Stimulated activated CD4-positive, alpha-beta T cell treated with anti-CD3 and anti-CD28 coated beads, TNF-alpha, amount 100 ng/mL, for 48 hours (primary cell): ENCODE measurements at regions not wholly inside any gene's neighbourhood (a gene's known extent, or its start where the extent isn't known, plus 50 kb on each side); places are given as distances from the start of the nearest gene placed in this dataset.

Experiments
- DNase-seq, 3 donors: peaks; one replicate each; pipeline ENCODE4 v3.0.0-alpha.2; 2020; ENCODE audit warnings: low read depth in 3 of 3

DNA sequence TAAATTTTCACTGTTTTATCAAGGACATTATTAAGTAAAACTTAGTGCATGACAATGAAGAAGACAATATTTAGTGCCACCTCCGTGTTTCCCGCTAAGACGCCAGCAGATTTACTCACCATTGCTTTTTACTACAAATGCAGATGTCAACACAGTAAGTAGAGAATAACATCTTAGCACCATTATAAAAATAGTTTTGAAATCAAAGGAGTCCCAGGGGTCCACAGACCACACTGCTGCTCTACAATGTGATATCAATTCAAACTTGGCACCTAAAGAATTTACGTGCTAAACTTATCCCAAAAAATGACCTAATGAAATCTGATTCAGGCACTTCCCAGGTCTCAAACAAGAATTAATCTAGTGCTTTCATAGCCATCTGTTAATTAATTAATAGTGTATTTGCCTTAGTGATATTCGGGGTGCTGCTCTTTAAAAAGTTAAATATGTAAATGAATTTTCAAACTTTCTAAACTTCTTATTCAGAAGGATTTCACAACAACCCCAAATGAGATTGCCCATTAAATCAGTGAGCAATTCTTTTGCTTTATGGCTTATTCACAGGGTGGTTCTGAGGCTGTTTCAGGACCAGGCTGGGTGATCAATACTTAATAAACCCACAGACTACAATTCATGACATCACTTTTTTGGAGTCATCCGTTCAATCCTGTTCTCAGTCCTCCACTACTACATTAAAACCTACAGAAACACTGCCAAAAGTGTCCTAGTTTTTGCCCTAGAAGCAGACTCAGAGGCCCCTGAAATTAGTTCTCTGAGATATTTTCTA, 161.3 kb upstream of the LMNTD1 start:
- no peak for DNase-seq

DNA sequence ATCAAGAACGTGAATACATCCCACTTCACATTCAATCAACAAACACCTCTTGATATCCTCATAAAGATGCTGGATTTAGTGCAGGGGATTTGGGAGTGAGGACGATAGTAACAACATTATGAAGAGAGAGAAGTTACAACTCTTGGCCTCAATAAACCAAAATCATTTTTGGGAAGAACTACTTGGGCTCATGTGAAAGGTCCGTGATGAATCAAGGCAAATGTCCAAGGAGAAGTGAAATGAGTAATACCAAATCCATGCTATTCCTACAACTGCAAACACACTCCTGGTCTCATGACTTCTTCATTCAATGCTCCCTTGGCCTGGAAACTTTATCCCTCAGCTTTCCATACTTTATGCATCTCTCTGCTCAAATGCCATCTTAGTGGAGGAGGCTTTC, 162.0 kb upstream of the LMNTD1 start:
- no peak for DNase-seq

DNA sequence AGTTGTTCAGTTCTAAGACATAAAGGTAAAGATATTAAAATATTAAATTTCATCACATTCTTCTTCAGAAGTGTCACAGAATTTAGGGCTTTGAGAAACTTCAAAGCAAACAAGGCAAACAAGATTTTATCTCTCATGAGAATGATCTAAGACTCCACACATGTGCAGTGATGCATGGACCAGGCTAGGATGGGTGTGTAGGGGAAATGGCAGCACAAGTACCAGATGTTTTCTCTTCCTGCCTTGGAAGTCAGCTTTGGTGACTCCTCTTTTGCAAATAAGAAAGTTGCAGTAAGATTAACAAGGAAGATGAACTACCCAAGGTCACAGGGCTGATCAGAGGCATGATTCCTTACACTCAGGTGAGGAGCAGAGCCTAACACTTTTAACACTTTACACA, 163.8 kb upstream of the LMNTD1 start:
- DNase-seq = no peak

DNA sequence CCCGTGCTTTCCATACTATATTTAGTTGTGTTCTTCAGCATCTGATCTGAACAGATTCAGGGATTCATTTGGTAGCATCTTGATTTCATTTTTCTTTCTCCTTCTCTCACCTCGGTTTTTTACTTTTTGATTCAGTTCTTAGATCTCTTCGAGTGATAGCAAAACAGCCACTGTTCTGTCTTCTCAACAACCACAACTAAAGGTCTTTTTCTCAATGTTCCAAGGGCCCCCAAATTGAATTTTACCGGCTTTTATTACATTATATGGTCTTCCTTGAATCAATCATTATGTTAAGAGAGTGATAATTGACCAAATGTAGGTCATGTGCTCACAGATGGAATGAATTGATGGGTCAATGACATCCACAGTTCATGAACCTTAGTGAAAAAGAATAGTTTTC, 164.5 kb upstream of the LMNTD1 start:
- no peak for DNase-seq

DNA sequence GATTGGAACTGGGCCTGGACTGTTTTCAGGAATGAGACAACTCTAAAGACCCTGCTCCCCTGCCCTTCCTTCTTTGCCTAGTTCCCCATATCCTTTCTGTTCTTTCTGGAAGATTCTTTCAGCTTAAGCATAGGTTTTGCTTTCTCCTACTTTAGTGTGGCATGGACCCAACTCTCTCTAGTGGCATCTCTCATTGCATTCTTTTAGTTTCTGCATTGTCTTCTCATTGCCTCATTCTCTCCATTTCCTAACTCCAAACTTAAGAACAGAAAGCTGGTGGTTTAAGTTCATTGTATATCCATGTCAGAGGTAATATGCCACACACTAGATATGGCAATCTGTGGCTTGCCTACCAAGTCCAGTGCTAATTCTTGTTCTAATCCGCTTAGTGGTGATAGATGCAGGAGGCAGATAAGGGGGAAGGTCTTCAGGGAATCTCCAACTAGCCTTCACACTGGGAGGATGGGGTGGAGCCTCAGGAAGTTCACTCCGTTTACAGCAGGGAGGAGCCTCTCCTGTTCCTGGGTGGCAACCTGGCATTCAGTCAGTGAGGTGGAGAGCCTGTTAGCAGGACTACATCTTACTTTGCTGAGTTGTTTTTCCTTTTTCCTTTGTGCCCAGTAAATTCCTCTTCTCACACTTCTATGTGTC, 165.1 kb upstream of the LMNTD1 start:
- no peak for DNase-seq

DNA sequence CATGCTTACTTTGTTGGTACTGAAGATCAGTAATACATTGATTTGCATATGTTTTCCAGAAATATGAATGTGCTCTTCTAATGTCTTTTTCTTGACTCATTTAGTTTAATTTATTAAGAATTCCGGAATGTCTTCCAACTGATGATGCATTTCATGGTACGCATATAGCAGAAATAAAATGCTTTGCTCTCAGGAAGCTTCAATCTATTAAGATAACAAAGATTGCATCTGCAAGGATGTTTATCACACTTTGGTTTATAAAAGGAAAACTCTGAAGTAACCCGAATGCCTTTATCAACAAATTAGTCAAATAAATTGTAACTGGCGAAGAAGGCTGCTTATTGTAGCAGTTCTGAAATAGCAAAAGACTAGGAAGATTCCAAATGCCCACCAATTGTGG, 166.4 kb upstream of the LMNTD1 start:
- no peak for DNase-seq

DNA sequence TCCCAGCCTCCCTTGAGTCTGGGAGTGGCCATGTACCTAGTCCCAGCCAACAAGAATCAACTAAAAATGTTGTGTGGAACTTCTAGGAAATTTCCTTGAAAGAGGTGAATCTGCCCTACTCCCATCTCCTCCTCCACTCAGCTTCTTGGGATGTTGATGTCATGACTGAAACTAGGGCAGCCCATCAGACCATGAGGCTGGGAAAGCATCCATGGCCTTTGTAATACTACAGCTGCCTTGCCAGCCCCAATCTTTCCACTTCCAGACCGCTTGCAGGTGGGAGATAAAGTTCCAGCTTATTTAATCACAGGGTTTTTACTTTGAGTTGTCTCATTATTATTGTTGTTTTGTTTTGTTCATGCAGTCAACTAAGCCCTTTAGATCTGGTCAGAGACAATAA, 170.3 kb upstream of the LMNTD1 start:
- no peak for DNase-seq

DNA sequence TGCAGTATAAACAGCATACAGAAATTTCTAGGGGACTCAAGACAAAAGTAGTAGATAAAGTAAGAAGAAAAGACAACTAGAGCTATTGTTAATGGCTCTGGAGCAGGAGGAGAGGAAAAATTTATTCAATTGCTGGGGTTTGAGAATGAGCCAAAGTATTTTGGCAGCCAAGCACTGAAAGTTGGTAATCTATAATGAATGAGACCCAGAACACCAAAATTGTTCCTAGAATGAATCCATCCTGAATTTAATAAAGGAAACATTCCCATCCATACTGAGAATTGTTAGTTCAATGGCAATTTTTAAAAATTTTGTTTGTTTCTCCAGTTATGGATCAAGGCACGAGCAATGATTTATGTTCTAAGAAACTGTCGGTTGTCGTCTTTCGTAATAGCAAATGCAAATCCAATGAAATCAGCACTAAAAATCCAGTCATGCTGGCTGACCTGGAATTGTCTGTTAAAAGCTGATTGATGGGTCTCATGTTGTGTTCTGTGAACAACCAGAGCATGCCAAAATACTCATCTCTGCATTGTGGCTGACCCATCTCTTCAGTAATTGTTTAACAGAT, 170.9 kb upstream of the LMNTD1 start:
- DNase-seq = no peak

DNA sequence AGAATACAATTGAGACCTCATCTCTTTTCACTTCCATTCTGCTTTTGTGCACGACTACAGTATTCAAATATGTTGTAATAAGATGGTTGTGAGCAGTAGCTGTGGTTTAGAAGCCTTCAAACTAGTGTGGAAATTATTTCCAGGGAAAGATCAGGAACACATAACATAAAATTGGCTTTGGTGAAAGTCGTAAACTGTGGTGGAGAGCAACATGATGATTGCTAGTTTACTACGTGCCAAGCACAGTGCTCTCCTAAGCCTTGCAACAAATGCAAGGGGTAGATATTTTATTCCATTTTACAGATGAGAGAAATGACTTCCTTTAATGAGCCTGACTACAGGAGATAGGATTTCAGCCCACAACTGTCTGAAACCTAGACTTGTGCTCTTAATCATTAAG, 172.4 kb upstream of the LMNTD1 start:
- no peak for DNase-seq

DNA sequence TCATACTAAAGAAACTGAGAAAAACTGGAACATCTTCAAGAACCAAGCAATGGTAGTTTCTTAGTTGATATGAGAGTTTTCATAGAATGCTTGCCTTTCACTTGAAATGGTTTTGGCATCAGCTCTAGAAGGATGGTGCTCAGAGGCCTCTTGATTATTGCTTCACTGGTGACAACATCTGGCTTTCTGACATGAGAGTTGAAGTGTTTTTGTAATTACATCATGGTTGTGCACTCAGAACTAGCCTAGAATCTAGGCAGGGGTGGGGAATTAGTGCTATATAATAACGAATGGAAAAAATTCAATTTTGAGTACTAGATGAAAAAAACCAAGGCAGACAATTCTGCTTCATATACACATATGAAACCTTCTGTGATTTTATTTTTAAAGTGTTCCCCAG, 172.8 kb upstream of the LMNTD1 start:
- no peak for DNase-seq

DNA sequence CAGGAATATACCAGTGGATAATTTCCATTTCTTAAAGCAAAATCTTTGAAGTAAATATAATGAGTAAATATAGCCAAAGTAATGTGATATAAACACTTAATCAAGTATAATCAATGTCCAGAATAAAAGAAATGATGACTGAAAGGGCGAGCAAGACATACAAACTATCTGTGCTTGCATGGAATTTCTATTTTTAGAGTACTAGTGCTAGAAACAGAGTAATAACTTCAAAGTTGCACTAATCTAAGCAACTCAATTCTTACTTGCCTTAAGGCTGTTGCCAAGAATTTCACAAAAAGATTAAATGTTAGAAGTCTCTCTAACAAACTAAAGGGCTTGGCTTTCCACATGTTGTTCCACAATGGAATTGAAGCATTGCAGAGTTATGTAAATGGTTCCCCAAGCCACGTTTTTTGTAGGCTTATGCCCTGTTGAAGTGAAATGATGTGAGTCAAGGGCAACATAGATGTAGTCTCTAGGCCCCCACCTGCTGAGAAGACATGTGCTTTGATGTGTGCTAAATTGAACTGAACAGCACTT, 175.0 kb upstream of the LMNTD1 start:
- no peak for DNase-seq

DNA sequence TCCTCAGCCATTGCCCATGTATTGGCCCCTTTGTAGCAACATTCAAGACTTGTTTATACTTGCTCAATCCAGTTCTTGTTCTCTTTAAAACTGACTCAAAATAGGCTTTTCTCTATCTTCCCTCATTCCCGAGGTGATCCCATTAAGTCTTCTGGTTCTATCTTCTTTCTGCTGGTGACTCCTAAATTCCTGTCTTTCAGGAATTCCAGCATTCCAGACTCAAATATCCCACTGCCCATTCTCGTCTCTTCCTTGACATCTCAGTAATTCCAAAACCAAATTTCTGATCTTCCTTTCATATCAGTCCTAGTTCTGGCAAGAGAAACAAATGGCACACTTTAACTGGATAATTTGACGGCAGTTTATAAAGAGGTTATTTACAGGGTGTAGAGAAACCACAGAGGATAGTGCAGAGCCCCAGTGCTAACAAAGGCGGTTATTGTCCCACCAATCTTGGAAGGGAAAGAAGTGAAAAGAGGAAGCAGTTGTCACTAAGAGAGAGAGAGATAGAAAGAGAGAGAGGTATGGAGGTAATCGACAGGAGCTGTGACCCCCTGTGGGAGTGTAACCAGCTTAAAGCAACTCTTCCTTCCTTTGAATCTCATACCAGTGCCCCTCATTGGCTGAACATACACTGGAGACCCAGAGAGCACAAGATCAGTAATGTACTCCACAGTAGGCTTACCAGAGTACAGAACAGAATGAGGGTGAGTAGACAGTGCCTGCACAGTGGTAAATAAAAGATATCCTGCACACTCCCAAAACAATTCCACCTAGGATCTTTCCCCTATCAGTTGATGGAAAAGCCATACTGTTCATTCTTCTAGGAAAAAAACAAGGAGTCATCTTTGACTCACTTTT, 177.6 kb upstream of the LMNTD1 start:
- no peak for DNase-seq

DNA sequence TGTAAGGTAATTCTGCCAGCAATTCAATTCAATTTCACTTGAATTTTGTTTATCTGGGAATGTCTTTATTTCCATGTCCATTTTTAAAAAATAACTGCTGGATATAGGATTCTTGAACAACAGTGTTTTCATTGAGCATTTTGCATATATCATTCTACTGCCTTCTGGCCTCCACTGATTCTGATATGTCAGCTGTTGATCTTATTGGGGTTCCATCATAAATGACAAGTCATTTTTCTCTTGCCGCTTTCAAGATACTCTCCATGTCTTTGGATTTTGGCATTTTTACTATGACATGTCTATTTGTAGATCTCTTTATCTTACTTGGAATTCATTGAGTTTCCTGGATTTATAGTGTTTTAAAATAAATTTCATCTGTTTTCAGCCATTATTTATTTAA, 180.5 kb upstream of the LMNTD1 start:
- DNase-seq = no peak

DNA sequence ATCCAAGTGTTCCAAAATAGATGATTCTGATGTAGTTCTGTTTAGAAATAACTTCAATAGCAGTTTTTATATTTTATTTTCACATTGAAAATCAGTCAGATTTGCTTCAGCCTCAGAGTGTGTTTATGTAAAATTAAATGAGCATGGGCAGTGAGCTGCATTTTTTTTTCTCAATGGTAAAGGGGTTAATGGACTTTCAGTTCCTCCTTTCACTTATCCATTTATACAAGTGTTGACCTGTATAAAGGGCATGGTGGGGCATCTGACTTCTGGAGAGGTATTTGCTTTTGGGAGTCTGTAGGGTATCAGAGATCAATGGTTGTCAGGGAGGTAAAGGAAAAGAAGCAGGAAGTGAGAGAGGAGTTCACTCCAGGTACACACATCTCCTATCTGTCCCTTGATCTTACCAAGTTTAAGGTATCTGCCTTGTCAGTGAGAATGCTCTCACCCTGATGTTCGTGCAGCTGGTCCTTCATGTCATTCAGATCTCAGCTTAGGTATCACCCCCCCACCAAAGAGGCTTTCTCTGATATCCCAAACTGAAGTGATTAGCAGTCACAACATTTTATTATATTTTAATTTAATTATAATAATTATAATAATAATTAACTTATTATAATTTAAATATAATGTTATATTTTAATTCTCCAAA, 181.6 kb upstream of the LMNTD1 start:
- no peak for DNase-seq

DNA sequence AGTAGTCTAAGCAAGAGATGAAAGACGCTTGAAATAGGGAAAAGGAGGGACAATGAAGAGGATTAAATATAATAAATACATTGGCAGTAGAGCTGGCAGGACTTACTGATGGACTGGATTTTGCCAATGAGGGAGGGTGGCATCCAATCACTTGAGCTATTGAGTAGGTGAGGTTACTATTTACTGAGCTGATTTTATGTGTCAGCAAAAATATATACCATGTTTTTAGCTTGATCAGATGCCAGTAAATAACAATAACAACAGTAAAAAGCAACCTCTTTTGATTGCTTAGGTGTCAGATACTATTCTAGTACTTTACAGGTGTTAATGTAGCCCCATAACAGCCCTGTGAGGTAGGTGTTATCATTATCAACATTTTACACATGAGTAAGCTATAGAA, 187.5 kb upstream of the LMNTD1 start:
- DNase-seq = no peak

DNA sequence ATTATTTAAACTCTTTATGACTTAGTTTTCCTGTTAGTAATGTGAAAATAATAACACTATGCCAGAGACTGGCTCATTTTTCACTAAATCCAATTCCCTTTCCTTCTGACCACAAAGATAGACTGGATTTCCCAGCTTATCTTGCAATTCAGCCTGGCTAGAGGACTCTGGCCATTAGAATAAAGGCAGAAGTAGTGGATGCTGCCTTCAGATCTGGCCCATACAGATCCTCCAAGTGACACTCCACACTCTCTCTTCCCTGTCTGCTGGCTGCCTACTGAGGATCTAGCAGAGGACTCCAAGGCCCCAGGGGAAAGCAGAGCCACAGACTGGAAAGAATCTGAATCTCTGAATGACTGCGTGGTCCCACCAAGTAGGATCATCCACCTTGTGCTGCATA, 188.8 kb upstream of the LMNTD1 start:
- no peak for DNase-seq

DNA sequence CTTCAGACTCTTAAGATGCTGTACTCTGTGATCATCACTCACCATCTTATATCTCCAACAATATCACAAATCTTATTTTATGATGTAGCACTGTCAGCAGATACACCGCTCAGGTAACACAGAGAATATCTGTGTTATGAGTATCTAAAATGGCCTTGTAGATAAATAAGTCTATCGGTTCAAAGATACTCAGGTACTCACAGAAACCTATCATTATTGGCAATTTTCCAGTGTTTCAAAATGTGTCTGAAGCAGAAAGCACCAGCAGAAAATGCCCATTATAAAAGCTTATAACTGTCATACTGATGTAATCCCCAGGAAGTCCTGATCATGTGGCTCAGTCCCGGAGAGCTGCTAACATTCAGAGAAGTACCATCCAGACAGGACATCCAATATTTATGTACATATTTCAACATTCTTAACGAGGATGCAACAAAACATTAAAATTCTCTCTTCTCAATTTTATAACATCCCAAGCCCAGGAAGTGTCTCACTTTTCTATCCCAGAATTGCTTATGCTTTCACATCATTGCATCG, 190.7 kb upstream of the LMNTD1 start:
- no peak for DNase-seq

DNA sequence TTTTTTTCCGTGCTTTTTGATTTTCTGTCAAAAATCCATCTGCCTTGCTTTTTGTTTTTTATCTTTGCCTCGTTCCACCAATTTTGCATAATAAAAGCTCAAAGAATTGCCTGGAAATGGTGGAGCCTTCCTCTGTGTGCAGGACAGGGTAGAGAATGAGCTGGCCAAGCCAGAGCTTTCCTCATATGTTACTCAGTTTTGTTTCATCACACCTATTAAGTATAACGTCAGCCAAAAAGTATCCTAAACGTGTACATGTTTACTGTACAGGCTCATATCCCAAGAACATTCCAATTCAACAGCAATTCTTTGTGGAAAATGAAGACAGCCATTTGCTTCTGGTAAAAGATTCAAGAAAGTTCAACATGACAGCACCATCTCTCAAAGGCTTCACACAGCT, 191.2 kb upstream of the LMNTD1 start:
- no peak for DNase-seq

DNA sequence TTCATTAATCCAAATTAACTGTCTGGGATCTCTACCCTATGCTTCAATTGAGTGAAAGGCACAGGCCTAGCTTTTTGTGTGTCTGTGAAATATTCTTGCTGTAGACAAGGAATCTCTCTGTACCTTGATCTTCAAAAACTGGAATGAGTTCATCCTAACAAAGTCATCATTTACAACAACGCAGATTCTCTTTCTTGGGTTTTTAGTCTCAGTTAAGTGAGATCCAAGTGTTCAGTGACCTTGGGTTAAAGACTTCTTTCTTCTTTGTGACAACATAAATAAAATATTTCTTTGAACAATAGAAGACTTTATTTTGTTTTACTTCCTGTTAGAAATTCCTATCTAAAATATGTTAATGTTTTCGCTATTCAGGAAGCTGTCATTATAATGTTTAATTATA, 192.2 kb upstream of the LMNTD1 start:
- DNase-seq = no peak

DNA sequence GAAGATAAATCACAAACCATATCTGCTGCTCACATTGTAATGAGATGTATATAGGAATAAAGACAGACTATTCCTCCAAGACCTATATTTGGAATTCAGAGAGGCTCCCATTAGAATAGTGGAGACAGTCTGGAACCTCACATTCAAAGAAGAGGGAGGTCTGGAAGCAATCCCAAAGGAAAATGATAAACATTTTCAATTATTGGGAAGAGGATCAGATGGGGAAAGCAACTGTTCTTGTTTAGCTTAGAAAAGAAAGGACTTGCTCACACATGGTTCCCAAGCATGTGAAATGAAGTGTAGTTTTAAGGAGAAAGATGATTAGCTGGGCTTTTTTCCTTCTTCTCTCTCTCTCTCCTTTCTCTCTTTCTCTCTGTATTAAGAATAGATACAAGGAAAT, 193.0 kb upstream of the LMNTD1 start:
- no peak for DNase-seq

DNA sequence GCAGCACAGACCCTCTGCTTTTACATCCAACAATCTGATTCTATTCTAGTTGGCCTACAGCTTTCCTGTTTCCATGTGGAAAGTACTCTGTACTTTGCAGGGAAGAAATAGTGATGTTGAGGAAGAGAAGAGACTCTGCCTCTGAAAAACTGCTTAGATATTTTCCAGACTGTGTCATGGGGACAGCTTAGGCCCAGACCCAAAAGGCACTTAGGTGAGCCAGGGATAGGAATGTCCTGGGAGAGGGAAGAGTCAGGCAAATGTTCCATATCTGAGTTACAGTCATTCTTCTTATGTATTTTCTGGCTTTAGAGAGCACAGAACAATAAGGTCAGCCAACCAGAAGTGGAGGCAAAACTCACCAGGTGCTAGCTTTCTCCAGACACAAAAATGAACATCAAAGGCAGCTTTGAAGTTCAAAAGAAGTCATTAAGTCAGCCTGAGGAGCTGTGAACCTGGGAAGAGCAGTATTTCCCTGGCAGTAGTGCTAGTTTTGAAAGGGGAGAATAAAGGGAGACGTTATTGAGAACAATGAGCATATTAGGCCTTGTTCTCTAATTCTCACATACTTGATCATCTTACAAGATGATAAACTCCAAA, 199.7 kb upstream of the LMNTD1 start:
- no peak for DNase-seq
